ENCODE measurements at regions not wholly inside any gene's neighbourhood (a gene's known extent, or its start where the extent isn't known, plus 50 kb on each side); places are given as distances from the start of the nearest gene placed in this dataset.

DNA sequence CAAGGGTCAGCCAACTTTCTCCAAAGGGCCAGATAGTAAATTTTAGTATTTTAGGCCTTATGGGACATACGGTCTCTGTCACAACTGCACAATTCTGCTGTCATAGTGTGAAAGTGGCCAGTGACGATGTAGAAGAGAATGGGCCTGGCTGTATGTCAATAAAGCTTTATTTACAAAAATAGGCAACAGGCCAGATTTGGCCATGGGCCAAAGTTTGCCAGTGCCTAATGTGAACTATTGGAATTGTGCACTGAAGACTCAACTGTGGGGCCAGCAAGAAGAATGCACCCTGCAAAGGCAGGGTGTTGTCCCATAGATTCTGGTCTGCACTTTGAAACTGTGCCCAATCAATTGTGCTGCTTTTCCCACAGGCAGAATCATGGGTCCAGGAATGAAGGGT lies 69.4 kb upstream of the PRR23E start:
- no peak overlapping the region for H3K27ac ChIP-seq (ENCODE audit: low read length in 2 of 2)
- H3K4me1 ChIP-seq (ENCODE audit: control insufficient read depth in 2 of 2, insufficient read depth in 2 of 2, low read length in 2 of 2) = no peaks in the 10 kb centered on the region
- no peaks in the 10 kb centered on the region for H4K20me1 ChIP-seq (ENCODE audit: control insufficient read depth, insufficient read depth, low read length, poor library complexity, severe bottlenecking)
- H3K79me2 ChIP-seq (ENCODE audit: control insufficient read depth, insufficient read depth, low read length) = no peaks in the 10 kb centered on the region
- Mint-ChIP-seq H3K27me3 (peaks cover 36% of the 10 kb centered on the region), H3K4me3 (no peak overlapping the region), H3K9me3 (ENCODE audit: insufficient read depth) (no peaks in the 10 kb centered on the region), H3K4me1 (no peaks in the 10 kb centered on the region), H3K27ac (no peak overlapping the region)
- intact Hi-C loops (cut with micrococcal nuclease) = no loop called here
- WGBS (ENCODE audit: insufficient coverage) = 95% methylated on average over 2 of the region's 2 CpGs
- DNase-seq = no peak
- ATAC-seq (ENCODE audit: low read depth) = no peak
- no peaks in the 10 kb centered on the region for H3K27me3 ChIP-seq (replicated peaks in 1 of 4; ENCODE audit: control extremely low read depth in 1 of 4, control insufficient read depth in 3 of 4, insufficient read depth in 4 of 4, low read length in 3 of 4)
- ChIA-PET CTCF (no interaction called here), POLR2A (no interaction called here)
- H3K36me3 ChIP-seq (replicated peaks in 1 of 2; ENCODE audit: control extremely low read depth in 1 of 2, control insufficient read depth in 1 of 2, extremely low read depth in 1 of 2, insufficient read depth in 2 of 2, low read length in 1 of 2) = no peaks in the 10 kb centered on the region
- H2AFZ ChIP-seq (ENCODE audit: insufficient read depth, low read depth, low read length, poor library complexity, severe bottlenecking) = no peak overlapping the region
- H3K9me3 ChIP-seq (ENCODE audit: control extremely low read depth in 1 of 3, control insufficient read depth in 2 of 3, insufficient read depth in 1 of 3, low read length in 2 of 3) = no peaks in the 10 kb centered on the region
- no peak overlapping the region for H3K4me2 ChIP-seq (replicated peaks; ENCODE audit: low read depth, low read length, poor library complexity, severe bottlenecking)
- no peak overlapping the region for H3K9ac ChIP-seq (ENCODE audit: low read length)
- TF ChIP-seq, protein P1, sequence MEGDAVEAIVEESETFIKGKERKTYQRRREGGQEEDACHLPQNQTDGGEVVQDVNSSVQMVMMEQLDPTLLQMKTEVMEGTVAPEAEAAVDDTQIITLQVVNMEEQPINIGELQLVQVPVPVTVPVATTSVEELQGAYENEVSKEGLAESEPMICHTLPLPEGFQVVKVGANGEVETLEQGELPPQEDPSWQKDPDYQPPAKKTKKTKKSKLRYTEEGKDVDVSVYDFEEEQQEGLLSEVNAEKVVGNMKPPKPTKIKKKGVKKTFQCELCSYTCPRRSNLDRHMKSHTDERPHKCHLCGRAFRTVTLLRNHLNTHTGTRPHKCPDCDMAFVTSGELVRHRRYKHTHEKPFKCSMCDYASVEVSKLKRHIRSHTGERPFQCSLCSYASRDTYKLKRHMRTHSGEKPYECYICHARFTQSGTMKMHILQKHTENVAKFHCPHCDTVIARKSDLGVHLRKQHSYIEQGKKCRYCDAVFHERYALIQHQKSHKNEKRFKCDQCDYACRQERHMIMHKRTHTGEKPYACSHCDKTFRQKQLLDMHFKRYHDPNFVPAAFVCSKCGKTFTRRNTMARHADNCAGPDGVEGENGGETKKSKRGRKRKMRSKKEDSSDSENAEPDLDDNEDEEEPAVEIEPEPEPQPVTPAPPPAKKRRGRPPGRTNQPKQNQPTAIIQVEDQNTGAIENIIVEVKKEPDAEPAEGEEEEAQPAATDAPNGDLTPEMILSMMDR (IDR thresholded peaks at IDR 0.05) = no peak
- no peak for TF ChIP-seq EZH2 (IDR thresholded peaks at IDR 0.05; ENCODE audit: borderline replicate concordance, insufficient read depth, low read depth, low read length, poor library complexity, severe bottlenecking)
- H3K4me3 ChIP-seq (ENCODE audit: control extremely low read depth in 1 of 5, extremely low read depth in 1 of 5, insufficient read depth in 1 of 5, low read depth in 2 of 5, low read length in 4 of 5) = no peak overlapping the region

DNA sequence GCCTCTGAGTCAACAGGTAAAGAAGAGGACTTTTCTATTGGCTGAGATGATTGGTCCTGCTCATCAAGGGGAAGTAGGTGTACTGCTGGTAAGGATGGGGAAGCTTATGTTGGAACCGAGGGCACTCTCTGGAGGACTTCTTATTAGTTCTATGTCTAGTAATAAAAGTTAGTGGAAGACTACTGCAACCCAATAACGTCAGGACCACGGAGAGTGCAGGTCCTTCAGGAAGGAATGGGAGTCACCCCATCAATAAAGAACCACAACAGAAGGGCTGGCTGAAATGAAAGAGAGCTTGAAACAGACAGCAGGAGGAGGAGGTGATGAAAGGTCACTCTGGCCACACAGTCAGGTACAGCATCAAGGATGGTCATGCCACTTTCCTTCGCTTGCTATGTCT lies 68.8 kb upstream of the PRR23E start:
- H3K4me3 Mint-ChIP-seq = no peak overlapping the region
- ChIA-PET CTCF (no interaction called here), POLR2A (no interaction called here)
- H3K4me3 ChIP-seq (ENCODE audit: control extremely low read depth in 1 of 5, extremely low read depth in 1 of 5, insufficient read depth in 1 of 5, low read depth in 2 of 5, low read length in 4 of 5) = no peak overlapping the region
- intact Hi-C loops (cut with micrococcal nuclease) = no loop called here
- DNase-seq = no peak
- no peaks in the 10 kb centered on the region for H3K9me3 ChIP-seq (ENCODE audit: control extremely low read depth in 1 of 3, control insufficient read depth in 2 of 3, insufficient read depth in 1 of 3, low read length in 2 of 3)
- H3K27ac Mint-ChIP-seq = no peak overlapping the region
- H2AFZ ChIP-seq (ENCODE audit: insufficient read depth, low read depth, low read length, poor library complexity, severe bottlenecking) = no peak overlapping the region
- H3K4me1 Mint-ChIP-seq = no peaks in the 10 kb centered on the region
- TF ChIP-seq, protein P1 (IDR thresholded peaks at IDR 0.05) = no peak
- TF ChIP-seq EZH2 (IDR thresholded peaks at IDR 0.05; ENCODE audit: borderline replicate concordance, insufficient read depth, low read depth, low read length, poor library complexity, severe bottlenecking) = no peak
- H3K36me3 ChIP-seq (replicated peaks in 1 of 2; ENCODE audit: control extremely low read depth in 1 of 2, control insufficient read depth in 1 of 2, extremely low read depth in 1 of 2, insufficient read depth in 2 of 2, low read length in 1 of 2) = no peaks in the 10 kb centered on the region
- 83% methylated on average over 1 of the region's 4 CpGs for WGBS (ENCODE audit: insufficient coverage)
- ATAC-seq (ENCODE audit: low read depth) = no peak
- no peaks in the 10 kb centered on the region for H3K9me3 Mint-ChIP-seq (ENCODE audit: insufficient read depth)
- H4K20me1 ChIP-seq (ENCODE audit: control insufficient read depth, insufficient read depth, low read length, poor library complexity, severe bottlenecking) = no peaks in the 10 kb centered on the region
- H3K4me2 ChIP-seq (replicated peaks; ENCODE audit: low read depth, low read length, poor library complexity, severe bottlenecking) = no peak overlapping the region
- H3K9ac ChIP-seq (ENCODE audit: low read length) = no peak overlapping the region
- no peaks in the 10 kb centered on the region for H3K4me1 ChIP-seq (ENCODE audit: control insufficient read depth in 2 of 2, insufficient read depth in 2 of 2, low read length in 2 of 2)
- no peaks in the 10 kb centered on the region for H3K79me2 ChIP-seq (ENCODE audit: control insufficient read depth, insufficient read depth, low read length)
- H3K27me3 Mint-ChIP-seq = peaks cover 36% of the 10 kb centered on the region
- H3K27ac ChIP-seq (ENCODE audit: low read length in 2 of 2) = no peak overlapping the region
- no peaks in the 10 kb centered on the region for H3K27me3 ChIP-seq (replicated peaks in 1 of 4; ENCODE audit: control extremely low read depth in 1 of 4, control insufficient read depth in 3 of 4, insufficient read depth in 4 of 4, low read length in 3 of 4)
